ENCODE measurements at regions not wholly inside any gene's neighbourhood (a gene's known extent, or its start where the extent isn't known, plus 50 kb on each side); places are given as distances from the start of the nearest gene placed in this dataset.

DNA sequence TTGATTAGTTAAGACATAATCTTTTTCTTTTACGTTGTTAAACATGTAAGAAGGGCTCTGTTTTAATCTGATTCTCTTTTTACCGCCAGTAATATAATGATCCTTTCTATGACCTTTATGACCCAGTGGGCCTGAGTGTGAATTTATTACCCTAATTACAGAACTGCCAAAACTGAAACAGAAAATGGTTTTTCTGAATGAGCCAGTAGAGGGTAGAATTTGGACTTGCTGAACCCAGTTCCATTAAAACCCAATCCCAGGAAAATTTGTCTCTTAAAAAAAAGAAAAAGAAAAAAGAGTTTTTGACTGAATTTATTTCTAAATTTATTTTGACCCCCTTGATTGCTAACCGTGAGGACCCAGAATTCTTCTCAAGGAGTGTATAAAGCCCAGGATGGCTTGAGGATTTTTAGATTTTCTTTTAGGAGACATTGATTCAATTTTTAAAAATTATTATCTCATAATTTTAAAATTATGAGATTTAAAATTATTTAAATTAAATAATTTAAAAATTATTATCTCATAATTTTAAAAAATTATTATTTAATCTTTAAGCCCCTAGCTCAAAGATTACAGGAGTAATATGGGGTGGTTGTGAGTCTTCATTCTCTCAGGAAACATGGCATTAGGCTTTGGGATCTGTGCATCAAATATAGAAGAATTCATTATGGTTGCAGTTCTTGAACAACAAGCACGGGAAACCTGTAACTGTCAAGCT is 94.1 kb upstream of the GLIS3 start:
- H3K27me3 ChIP-seq (ENCODE audit: control insufficient read depth in 3 of 3, insufficient read depth in 3 of 3, low read length in 2 of 3), result no peaks in the 10 kb centered on the region
- H3K9ac ChIP-seq (ENCODE audit: insufficient read depth in 1 of 2, low read length in 2 of 2), result no peak overlapping the region
- 92 to 93% methylated on average over 4 of the region's 4 CpGs for WGBS, 2 donors
- TF ChIP-seq, protein P1, sequence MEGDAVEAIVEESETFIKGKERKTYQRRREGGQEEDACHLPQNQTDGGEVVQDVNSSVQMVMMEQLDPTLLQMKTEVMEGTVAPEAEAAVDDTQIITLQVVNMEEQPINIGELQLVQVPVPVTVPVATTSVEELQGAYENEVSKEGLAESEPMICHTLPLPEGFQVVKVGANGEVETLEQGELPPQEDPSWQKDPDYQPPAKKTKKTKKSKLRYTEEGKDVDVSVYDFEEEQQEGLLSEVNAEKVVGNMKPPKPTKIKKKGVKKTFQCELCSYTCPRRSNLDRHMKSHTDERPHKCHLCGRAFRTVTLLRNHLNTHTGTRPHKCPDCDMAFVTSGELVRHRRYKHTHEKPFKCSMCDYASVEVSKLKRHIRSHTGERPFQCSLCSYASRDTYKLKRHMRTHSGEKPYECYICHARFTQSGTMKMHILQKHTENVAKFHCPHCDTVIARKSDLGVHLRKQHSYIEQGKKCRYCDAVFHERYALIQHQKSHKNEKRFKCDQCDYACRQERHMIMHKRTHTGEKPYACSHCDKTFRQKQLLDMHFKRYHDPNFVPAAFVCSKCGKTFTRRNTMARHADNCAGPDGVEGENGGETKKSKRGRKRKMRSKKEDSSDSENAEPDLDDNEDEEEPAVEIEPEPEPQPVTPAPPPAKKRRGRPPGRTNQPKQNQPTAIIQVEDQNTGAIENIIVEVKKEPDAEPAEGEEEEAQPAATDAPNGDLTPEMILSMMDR (IDR thresholded peaks at IDR 0.05; ENCODE audit: control extremely low read depth, extremely low read depth), result no peak
- H3K4me3 ChIP-seq, result no peak overlapping the region
- DNase-seq, result no peak
- no peaks in the 10 kb centered on the region for H3K9me3 ChIP-seq (ENCODE audit: control insufficient read depth in 4 of 4, insufficient read depth in 3 of 4, low read length in 3 of 4)
- no peak for ATAC-seq (ENCODE audit: insufficient read depth, low FRiP score)
- H3K36me3 ChIP-seq (ENCODE audit: control insufficient read depth in 4 of 4, insufficient read depth in 4 of 4, low read length in 4 of 4), result no peaks in the 10 kb centered on the region
- no peak overlapping the region for H3K27ac ChIP-seq (ENCODE audit: low read depth in 1 of 2, low read length in 1 of 2)
- H3K4me1 ChIP-seq (ENCODE audit: control insufficient read depth in 5 of 5, insufficient read depth in 5 of 5, low read length in 5 of 5), result no peaks in the 10 kb centered on the region

GRCh38 chr9:4389755-4390154 is 89.9 kb upstream of the GLIS3 start:
- Histone ChIP-seq H3K4me1 (ENCODE audit: control insufficient read depth in 5 of 5, insufficient read depth in 5 of 5, low read length in 5 of 5) (no peaks in the 10 kb centered on the region), H3K36me3 (ENCODE audit: control insufficient read depth in 4 of 4, insufficient read depth in 4 of 4, low read length in 4 of 4) (no peaks in the 10 kb centered on the region), H3K9me3 (ENCODE audit: control insufficient read depth in 4 of 4, insufficient read depth in 3 of 4, low read length in 3 of 4) (no peaks in the 10 kb centered on the region), H3K4me3 (no peak overlapping the region), H3K27me3 (ENCODE audit: control insufficient read depth in 3 of 3, insufficient read depth in 3 of 3, low read length in 2 of 3) (no peaks in the 10 kb centered on the region), H3K27ac (ENCODE audit: low read depth in 1 of 2, low read length in 1 of 2) (no peak overlapping the region), H3K9ac (ENCODE audit: insufficient read depth in 1 of 2, low read length in 2 of 2) (no peak overlapping the region)
- ATAC-seq (ENCODE audit: insufficient read depth, low FRiP score), result no peak
- TF ChIP-seq, protein P1 (IDR thresholded peaks at IDR 0.05; ENCODE audit: control extremely low read depth, extremely low read depth), result no peak
- no peak for DNase-seq
- WGBS, 2 donors, result 80 to 85% methylated on average over 4 of the region's 4 CpGs

- H3K27ac ChIP-seq (ENCODE audit: low read depth in 1 of 2, low read length in 1 of 2), result no peak overlapping the region
- no peak for ATAC-seq (ENCODE audit: insufficient read depth, low FRiP score)
- TF ChIP-seq, protein P1 (IDR thresholded peaks at IDR 0.05; ENCODE audit: control extremely low read depth, extremely low read depth), result no peak
- no peaks in the 10 kb centered on the region for H3K9me3 ChIP-seq (ENCODE audit: control insufficient read depth in 4 of 4, insufficient read depth in 3 of 4, low read length in 3 of 4)
- no peaks in the 10 kb centered on the region for H3K36me3 ChIP-seq (ENCODE audit: control insufficient read depth in 4 of 4, insufficient read depth in 4 of 4, low read length in 4 of 4)
- DNase-seq, result no peak
- 82% methylated on average over 5 of the region's 5 CpGs for WGBS, 2 donors
- H3K4me3 ChIP-seq, result no peak overlapping the region
- no peak overlapping the region for H3K9ac ChIP-seq (ENCODE audit: insufficient read depth in 1 of 2, low read length in 2 of 2)
- H3K27me3 ChIP-seq (ENCODE audit: control insufficient read depth in 3 of 3, insufficient read depth in 3 of 3, low read length in 2 of 3), result no peaks in the 10 kb centered on the region
- no peaks in the 10 kb centered on the region for H3K4me1 ChIP-seq (ENCODE audit: control insufficient read depth in 5 of 5, insufficient read depth in 5 of 5, low read length in 5 of 5)
These were observed 89.1 kb upstream of the GLIS3 start for GRCh38 chr9:4389003-4389402.

- H3K27ac ChIP-seq (ENCODE audit: low read depth in 1 of 2, low read length in 1 of 2), result no peak overlapping the region
- H3K9me3 ChIP-seq (ENCODE audit: control insufficient read depth in 4 of 4, insufficient read depth in 3 of 4, low read length in 3 of 4), result no peaks in the 10 kb centered on the region
- no peak overlapping the region for H3K9ac ChIP-seq (ENCODE audit: insufficient read depth in 1 of 2, low read length in 2 of 2)
- 94 to 95% methylated on average over 3 of the region's 3 CpGs for WGBS, 2 donors
- ATAC-seq (ENCODE audit: insufficient read depth, low FRiP score) (no peak), DNase-seq (no peak)
- H3K4me1 ChIP-seq (ENCODE audit: control insufficient read depth in 5 of 5, insufficient read depth in 5 of 5, low read length in 5 of 5), result no peaks in the 10 kb centered on the region
- H3K36me3 ChIP-seq (ENCODE audit: control insufficient read depth in 4 of 4, insufficient read depth in 4 of 4, low read length in 4 of 4), result no peaks in the 10 kb centered on the region
- H3K27me3 ChIP-seq (ENCODE audit: control insufficient read depth in 3 of 3, insufficient read depth in 3 of 3, low read length in 2 of 3), result no peaks in the 10 kb centered on the region
- no peak overlapping the region for H3K4me3 ChIP-seq
- TF ChIP-seq, protein P1 (IDR thresholded peaks at IDR 0.05; ENCODE audit: control extremely low read depth, extremely low read depth), result no peak
These were observed 87.0 kb upstream of the GLIS3 start for GRCh38 chr9:4386819-4387218.
